Left ventricle myocardium inferior (tissue), 1 donor: ENCODE measurements at regions not wholly inside any gene's neighbourhood (a gene's known extent, or its start where the extent isn't known, plus 50 kb on each side); places are given as distances from the start of the nearest gene placed in this dataset.

ENCODE experiments used
- DNase-seq: peaks from one replicate; pipeline ENCODE4 v3.0.0-alpha.2; 2020
- H3K27ac ChIP-seq: fragments of 200-600 bp; replicated peaks from 2 replicates; pipeline ENCODE4 v1.8.0; 2021
- H3K27me3 ChIP-seq: fragments of 200-600 bp; 2 replicates; pipeline ENCODE4 v1.8.0; 2021; ENCODE audit warnings: low read depth
- H3K36me3 ChIP-seq: fragments of 200-600 bp; 2 replicates; pipeline ENCODE4 v1.8.0; 2021
- H3K4me1 ChIP-seq: fragments of 200-600 bp; 2 replicates; pipeline ENCODE4 v1.8.0; 2021
- H3K4me3 ChIP-seq: fragments of 200-600 bp; 2 replicates; pipeline ENCODE4 v1.8.0; 2021; ENCODE audit warnings: mild to moderate bottlenecking, moderate library complexity
- H3K9me3 ChIP-seq: fragments of 200-600 bp; replicated peaks from 2 replicates; pipeline ENCODE4 v1.8.0; 2021
- CTCF ChIP-seq: fragments of 200-600 bp; IDR thresholded peaks from 2 replicates; pipeline ENCODE4 v1.8.0; 2021; ENCODE audit warnings: antibody characterized with exemption, mild to moderate bottlenecking, borderline replicate concordance
- intact Hi-C: fragments of 100-400 bp; cut with micrococcal nuclease; formaldehyde crosslinking; loops from one replicate; pipeline ENCODE4 v1.11.0; 2022
- donor health status: DM: no; HTN: yes; CAD: no; lungs with severe emphysema.

GRCh38 chr17:14803826-14804225 is 461.3 kb downstream of the PMP22 start:
- intact Hi-C loops, result no loop called here
- TF ChIP-seq CTCF, result no peak

GRCh38 chr17:14797801-14798200 is 467.3 kb downstream of the PMP22 start:
- Histone ChIP-seq H3K27ac (no peak overlapping the region), H3K27me3 (peaks cover 18% of the 10 kb centered on the region), H3K4me3 (no peak overlapping the region), H3K4me1 (no peaks in the 10 kb centered on the region), H3K9me3 (peaks cover 15% of the 10 kb centered on the region), H3K36me3 (no peaks in the 10 kb centered on the region)
- TF ChIP-seq CTCF, result no peak
- DNase-seq, result no peak
- intact Hi-C loops, result loop anchor here (10.0 kb wide), 1 partner anchor 1303 kb away; no protein-coding TSS in a partner anchor

More at GRCh38 chr17:14803826-14804225, 461.3 kb downstream of the PMP22 start:
- Histone ChIP-seq H3K9me3 (peaks cover 32% of the 10 kb centered on the region), H3K27ac (no peak overlapping the region), H3K36me3 (no peaks in the 10 kb centered on the region), H3K4me1 (no peaks in the 10 kb centered on the region), H3K27me3 (no peaks in the 10 kb centered on the region), H3K4me3 (no peak overlapping the region)
- no peak for DNase-seq

GRCh38 chr17:14797021-14797420 is 468.1 kb downstream of the PMP22 start:
- H3K27me3 ChIP-seq, result peaks cover 24% of the 10 kb centered on the region
- H3K4me1 ChIP-seq, result no peaks in the 10 kb centered on the region
- H3K36me3 ChIP-seq, result no peaks in the 10 kb centered on the region
- H3K27ac ChIP-seq, result no peak overlapping the region
- H3K4me3 ChIP-seq, result no peak overlapping the region
- no peak for TF ChIP-seq CTCF
- no peak for DNase-seq
- intact Hi-C loops, result loop anchor here (10.0 kb wide), 1 partner anchor 1302 kb away; no protein-coding TSS in a partner anchor
- peaks cover 15% of the 10 kb centered on the region for H3K9me3 ChIP-seq

- intact Hi-C loops, result loop anchor here (10.0 kb wide), 1 partner anchor 1300 kb away; no protein-coding TSS in a partner anchor
- TF ChIP-seq CTCF, result no peak
- Histone ChIP-seq H3K4me3 (no peak overlapping the region), H3K9me3 (peaks cover under 1% of the 10 kb centered on the region), H3K27me3 (peaks cover 41% of the 10 kb centered on the region), H3K36me3 (no peaks in the 10 kb centered on the region), H3K27ac (no peak overlapping the region), H3K4me1 (no peaks in the 10 kb centered on the region)
- no peak for DNase-seq
Measured at GRCh38 chr17:14794961-14795360, 470.2 kb downstream of the PMP22 start.

- Histone ChIP-seq H3K27ac (no peak overlapping the region), H3K27me3 (peaks cover 53% of the 10 kb centered on the region), H3K36me3 (no peaks in the 10 kb centered on the region), H3K4me1 (no peaks in the 10 kb centered on the region), H3K4me3 (no peak overlapping the region), H3K9me3 (no peaks in the 10 kb centered on the region)
- no peak for DNase-seq
- intact Hi-C loops, result loop anchor here (10.0 kb wide), 1 partner anchor 1298 kb away; no protein-coding TSS in a partner anchor
- no peak for TF ChIP-seq CTCF
Measured at GRCh38 chr17:14793237-14793636, 471.9 kb downstream of the PMP22 start.

GRCh38 chr17:14792746-14793145 is 472.4 kb downstream of the PMP22 start:
- TF ChIP-seq CTCF, result no peak
- H3K27me3 ChIP-seq, result peaks cover 58% of the 10 kb centered on the region
- H3K4me3 ChIP-seq, result no peak overlapping the region
- no peak for DNase-seq
- H3K9me3 ChIP-seq, result no peaks in the 10 kb centered on the region
- no peak overlapping the region for H3K27ac ChIP-seq
- H3K36me3 ChIP-seq, result no peaks in the 10 kb centered on the region
- no peaks in the 10 kb centered on the region for H3K4me1 ChIP-seq
- intact Hi-C loops, result loop anchor here (10.0 kb wide), 1 partner anchor 1298 kb away; no protein-coding TSS in a partner anchor
